ENCODE measurements at regions not wholly inside any gene's neighbourhood (a gene's known extent, or its start where the extent isn't known, plus 50 kb on each side); places are given as distances from the start of the nearest gene placed in this dataset.
A peak's percentile ranks its signal among the peaks of the same experiment; 100 is the strongest.

DNA sequence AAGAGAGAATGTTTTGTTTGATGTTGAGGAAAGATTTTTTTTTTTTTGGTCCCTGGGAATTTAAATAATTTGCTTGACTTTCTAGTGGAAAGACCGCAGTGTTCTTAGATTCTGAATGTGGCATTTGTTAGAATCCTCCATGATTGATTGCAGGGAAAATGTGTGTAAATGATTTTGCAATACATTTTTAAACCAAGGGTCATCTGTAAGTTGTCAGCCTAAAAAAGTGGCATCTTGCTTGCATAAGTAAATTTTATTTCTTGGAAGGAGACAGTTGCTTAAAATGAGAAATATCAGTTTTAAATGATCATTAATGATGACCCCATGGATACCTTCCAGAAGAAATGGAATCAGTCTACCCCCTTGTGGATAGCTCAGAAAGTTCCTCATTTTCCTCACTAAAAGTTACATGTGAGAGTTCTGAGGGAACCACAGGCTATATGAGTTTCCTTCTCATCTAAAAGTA, 105.1 kb upstream of the SLC25A48 start:
- Histone ChIP-seq H3K4me1 (ENCODE audit: control insufficient read depth in 5 of 5, insufficient read depth in 5 of 5, low read length in 5 of 5) (peaks cover 7 to 25% (median 16%) of the 10 kb centered on the region in 5 donors), H3K27ac (ENCODE audit: low read depth, low read length) (peak overlapping the region; percentile 65), H3K4me3 (ENCODE audit: low read depth in 1 of 5, low read length in 5 of 5) (no peak overlapping the region), H3K36me3 (ENCODE audit: control insufficient read depth in 5 of 5, insufficient read depth in 5 of 5, low read length in 5 of 5) (no peaks in the 10 kb centered on the region), H3K27me3 (ENCODE audit: control insufficient read depth in 5 of 5, insufficient read depth in 4 of 5, low read length in 5 of 5) (no peaks in the 10 kb centered on the region), H3K9me3 (ENCODE audit: control insufficient read depth in 5 of 5, low read length in 5 of 5) (no peaks in the 10 kb centered on the region), H3K9ac (ENCODE audit: low read length in 5 of 5) (no peak overlapping the region)

GRCh38 chr5:135724617-135725016, 109.8 kb upstream of the SLC25A48 start:
- Histone ChIP-seq H3K9me3 (ENCODE audit: control insufficient read depth in 5 of 5, low read length in 5 of 5) (no peaks in the 10 kb centered on the region), H3K4me3 (ENCODE audit: low read depth in 1 of 5, low read length in 5 of 5) (no peak overlapping the region), H3K4me1 (ENCODE audit: control insufficient read depth in 5 of 5, insufficient read depth in 5 of 5, low read length in 5 of 5) (peaks cover 7 to 24% (median 17%) of the 10 kb centered on the region in 5 donors), H3K27ac (ENCODE audit: low read depth, low read length) (peak overlapping the region; percentile 3), H3K27me3 (ENCODE audit: control insufficient read depth in 5 of 5, insufficient read depth in 4 of 5, low read length in 5 of 5) (no peaks in the 10 kb centered on the region), H3K9ac (ENCODE audit: low read length in 5 of 5) (no peak overlapping the region), H3K36me3 (ENCODE audit: control insufficient read depth in 5 of 5, insufficient read depth in 5 of 5, low read length in 5 of 5) (no peaks in the 10 kb centered on the region)

GRCh38 chr5:135723491-135723890, 111.0 kb upstream of the SLC25A48 start:
- no peak overlapping the region for H3K27ac ChIP-seq (ENCODE audit: low read depth, low read length)
- H3K36me3 ChIP-seq (ENCODE audit: control insufficient read depth in 5 of 5, insufficient read depth in 5 of 5, low read length in 5 of 5) = no peaks in the 10 kb centered on the region
- no peak overlapping the region for H3K4me3 ChIP-seq (ENCODE audit: low read depth in 1 of 5, low read length in 5 of 5)
- peaks cover 3 to 14% (median 9%) of the 10 kb centered on the region in 5 donors for H3K4me1 ChIP-seq (ENCODE audit: control insufficient read depth in 5 of 5, insufficient read depth in 5 of 5, low read length in 5 of 5)
- H3K27me3 ChIP-seq (ENCODE audit: control insufficient read depth in 5 of 5, insufficient read depth in 4 of 5, low read length in 5 of 5) = no peaks in the 10 kb centered on the region
- H3K9me3 ChIP-seq (ENCODE audit: control insufficient read depth in 5 of 5, low read length in 5 of 5) = no peaks in the 10 kb centered on the region
- H3K9ac ChIP-seq (ENCODE audit: low read length in 5 of 5) = no peak overlapping the region

GRCh38 chr5:135721548-135722090, 112.8 kb upstream of the SLC25A48 start:
- Histone ChIP-seq H3K27ac (ENCODE audit: low read depth, low read length) (no peak overlapping the region), H3K4me1 (ENCODE audit: control insufficient read depth in 5 of 5, insufficient read depth in 5 of 5, low read length in 5 of 5) (peaks cover 5 to 14% (median 9%) of the 10 kb centered on the region in 5 donors), H3K9me3 (ENCODE audit: control insufficient read depth in 5 of 5, low read length in 5 of 5) (no peaks in the 10 kb centered on the region), H3K27me3 (ENCODE audit: control insufficient read depth in 5 of 5, insufficient read depth in 4 of 5, low read length in 5 of 5) (no peaks in the 10 kb centered on the region), H3K36me3 (ENCODE audit: control insufficient read depth in 5 of 5, insufficient read depth in 5 of 5, low read length in 5 of 5) (no peaks in the 10 kb centered on the region), H3K9ac (ENCODE audit: low read length in 5 of 5) (no peak overlapping the region), H3K4me3 (ENCODE audit: low read depth in 1 of 5, low read length in 5 of 5) (no peak overlapping the region)

- Histone ChIP-seq H3K4me3 (ENCODE audit: low read depth in 1 of 5, low read length in 5 of 5) (no peak overlapping the region), H3K4me1 (ENCODE audit: control insufficient read depth in 5 of 5, insufficient read depth in 5 of 5, low read length in 5 of 5) (peaks cover 5 to 12% (median 10%) of the 10 kb centered on the region in 5 donors), H3K27me3 (ENCODE audit: control insufficient read depth in 5 of 5, insufficient read depth in 4 of 5, low read length in 5 of 5) (no peaks in the 10 kb centered on the region), H3K9ac (ENCODE audit: low read length in 5 of 5) (no peak overlapping the region), H3K36me3 (ENCODE audit: control insufficient read depth in 5 of 5, insufficient read depth in 5 of 5, low read length in 5 of 5) (no peaks in the 10 kb centered on the region), H3K9me3 (ENCODE audit: control insufficient read depth in 5 of 5, low read length in 5 of 5) (no peaks in the 10 kb centered on the region), H3K27ac (ENCODE audit: low read depth, low read length) (no peak overlapping the region)
Measured at GRCh38 chr5:135720191-135720590, 114.3 kb upstream of the SLC25A48 start.

DNA sequence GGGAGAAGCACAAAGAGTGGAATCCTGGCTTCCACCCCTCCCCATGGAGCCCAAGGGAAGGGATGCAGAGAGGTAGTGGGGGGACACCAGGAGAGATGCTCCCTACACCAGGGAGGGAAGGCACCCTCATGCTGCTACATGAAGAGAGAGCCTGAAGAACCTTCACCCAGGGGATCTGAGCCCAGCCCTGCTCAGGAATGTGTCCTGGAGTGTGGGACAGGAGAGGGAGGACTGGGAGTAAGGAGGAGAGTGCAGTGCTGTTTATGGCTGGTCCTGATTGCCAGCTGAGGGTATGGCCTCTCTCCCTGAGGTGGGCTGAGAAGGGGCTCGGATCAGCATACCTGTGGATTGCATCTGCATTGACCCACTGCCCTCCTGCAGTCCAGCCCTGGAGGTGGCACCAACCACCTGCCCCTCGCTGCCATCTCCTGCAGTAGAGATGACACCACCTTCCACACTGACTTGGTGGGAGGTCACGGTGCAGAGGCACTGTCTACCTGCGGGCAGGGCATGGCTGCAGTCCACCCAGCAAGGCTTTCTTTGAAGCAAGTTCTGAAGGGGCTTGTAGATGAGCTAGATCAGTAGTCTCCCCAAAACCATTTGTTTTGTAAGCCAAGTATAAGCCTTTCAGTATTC, 114.9 kb upstream of the SLC25A48 start:
- Histone ChIP-seq H3K27me3 (ENCODE audit: control insufficient read depth in 5 of 5, insufficient read depth in 4 of 5, low read length in 5 of 5) (no peaks in the 10 kb centered on the region), H3K27ac (ENCODE audit: low read depth, low read length) (no peak overlapping the region), H3K9me3 (ENCODE audit: control insufficient read depth in 5 of 5, low read length in 5 of 5) (no peaks in the 10 kb centered on the region), H3K36me3 (ENCODE audit: control insufficient read depth in 5 of 5, insufficient read depth in 5 of 5, low read length in 5 of 5) (no peaks in the 10 kb centered on the region), H3K4me1 (ENCODE audit: control insufficient read depth in 5 of 5, insufficient read depth in 5 of 5, low read length in 5 of 5) (peaks cover 3 to 7% (median 5%) of the 10 kb centered on the region in 5 donors), H3K4me3 (ENCODE audit: low read depth in 1 of 5, low read length in 5 of 5) (no peak overlapping the region), H3K9ac (ENCODE audit: low read length in 5 of 5) (no peak overlapping the region)

GRCh38 chr5:135718651-135719050, 115.8 kb upstream of the SLC25A48 start:
- peaks cover 0 to 7% (median 0%) of the 10 kb centered on the region in 5 donors for H3K27me3 ChIP-seq (ENCODE audit: control insufficient read depth in 5 of 5, insufficient read depth in 4 of 5, low read length in 5 of 5)
- no peaks in the 10 kb centered on the region for H3K36me3 ChIP-seq (ENCODE audit: control insufficient read depth in 5 of 5, insufficient read depth in 5 of 5, low read length in 5 of 5)
- no peak overlapping the region for H3K27ac ChIP-seq (ENCODE audit: low read depth, low read length)
- no peak overlapping the region for H3K4me3 ChIP-seq (ENCODE audit: low read depth in 1 of 5, low read length in 5 of 5)
- H3K4me1 ChIP-seq (ENCODE audit: control insufficient read depth in 5 of 5, insufficient read depth in 5 of 5, low read length in 5 of 5) = peaks cover 0 to 3% (median 0%) of the 10 kb centered on the region in 5 donors
- H3K9me3 ChIP-seq (ENCODE audit: control insufficient read depth in 5 of 5, low read length in 5 of 5) = no peaks in the 10 kb centered on the region
- no peak overlapping the region for H3K9ac ChIP-seq (ENCODE audit: low read length in 5 of 5)

DNA sequence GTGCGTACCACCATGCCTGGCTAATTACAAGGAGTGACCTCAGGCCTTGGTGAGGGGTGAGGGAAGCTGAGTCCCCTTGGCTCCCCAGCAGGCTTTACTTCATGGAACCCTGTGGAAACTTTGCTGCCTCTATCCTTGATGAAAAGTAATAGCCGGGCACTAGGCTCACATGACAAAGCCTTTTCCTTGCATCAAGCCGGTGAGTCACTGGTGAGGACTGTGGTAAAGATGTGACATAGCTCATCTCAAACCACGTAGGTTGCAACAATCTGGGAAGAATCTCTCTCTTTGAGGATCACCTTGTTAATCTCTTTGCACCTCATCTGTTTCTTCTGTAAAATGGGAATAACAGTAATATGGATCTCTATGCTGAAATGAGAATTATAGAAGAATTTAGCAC, 116.3 kb upstream of the SLC25A48 start:
- peaks cover 0 to 7% (median 0%) of the 10 kb centered on the region in 5 donors for H3K27me3 ChIP-seq (ENCODE audit: control insufficient read depth in 5 of 5, insufficient read depth in 4 of 5, low read length in 5 of 5)
- H3K9ac ChIP-seq (ENCODE audit: low read length in 5 of 5) = no peak overlapping the region
- no peak overlapping the region for H3K27ac ChIP-seq (ENCODE audit: low read depth, low read length)
- peaks cover 0 to 3% (median 0%) of the 10 kb centered on the region in 5 donors for H3K4me1 ChIP-seq (ENCODE audit: control insufficient read depth in 5 of 5, insufficient read depth in 5 of 5, low read length in 5 of 5)
- H3K4me3 ChIP-seq (ENCODE audit: low read depth in 1 of 5, low read length in 5 of 5) = no peak overlapping the region
- no peaks in the 10 kb centered on the region for H3K9me3 ChIP-seq (ENCODE audit: control insufficient read depth in 5 of 5, low read length in 5 of 5)
- H3K36me3 ChIP-seq (ENCODE audit: control insufficient read depth in 5 of 5, insufficient read depth in 5 of 5, low read length in 5 of 5) = no peaks in the 10 kb centered on the region

- H3K27ac ChIP-seq (ENCODE audit: low read depth, low read length) = no peak overlapping the region
Measured at GRCh38 chr5:135715267-135716055, 119.0 kb upstream of the SLC25A48 start.

More at GRCh38 chr5:135715267-135716055, 119.0 kb upstream of the SLC25A48 start:
- Histone ChIP-seq H3K4me1 (ENCODE audit: control insufficient read depth in 5 of 5, insufficient read depth in 5 of 5, low read length in 5 of 5) (peaks cover 0 to 3% (median 1%) of the 10 kb centered on the region in 5 donors), H3K9me3 (ENCODE audit: control insufficient read depth in 5 of 5, low read length in 5 of 5) (no peaks in the 10 kb centered on the region), H3K4me3 (ENCODE audit: low read depth in 1 of 5, low read length in 5 of 5) (no peak overlapping the region), H3K36me3 (ENCODE audit: control insufficient read depth in 5 of 5, insufficient read depth in 5 of 5, low read length in 5 of 5) (no peaks in the 10 kb centered on the region), H3K27me3 (ENCODE audit: control insufficient read depth in 5 of 5, insufficient read depth in 4 of 5, low read length in 5 of 5) (peaks cover 0 to 7% (median 2%) of the 10 kb centered on the region in 5 donors), H3K9ac (ENCODE audit: low read length in 5 of 5) (no peak overlapping the region)

Data from subcutaneous abdominal adipose tissue (tissue), 5 donors.